IMR-90 (cell line): ENCODE measurements at regions not wholly inside any gene's neighbourhood (a gene's known extent, or its start where the extent isn't known, plus 50 kb on each side); places are given as distances from the start of the nearest gene placed in this dataset.

ENCODE experiments used
- CTCF ChIP-seq: conservative IDR thresholded peaks from 2 replicates; pipeline ENCODE4 v1.5.1; 2012; ENCODE audit warnings: mild to moderate bottlenecking, low read depth, low read length, improper control_type of control experiment
- POLR2A ChIP-seq: IDR thresholded peaks from 2 replicates; pipeline ENCODE4 v1.6.1; 2012; ENCODE audit warnings: mild to moderate bottlenecking, low read depth, low read length

- TF ChIP-seq POLR2A, result no peak
- TF ChIP-seq CTCF, result no peak
Observed at GRCh38 chr10:6351495-6351894, 148.8 kb downstream of the PFKFB3 start.
